ENCODE measurements at regions not wholly inside any gene's neighbourhood (a gene's known extent, or its start where the extent isn't known, plus 50 kb on each side); places are given as distances from the start of the nearest gene placed in this dataset.
A peak's percentile ranks its signal among the peaks of the same experiment; 100 is the strongest.

DNA sequence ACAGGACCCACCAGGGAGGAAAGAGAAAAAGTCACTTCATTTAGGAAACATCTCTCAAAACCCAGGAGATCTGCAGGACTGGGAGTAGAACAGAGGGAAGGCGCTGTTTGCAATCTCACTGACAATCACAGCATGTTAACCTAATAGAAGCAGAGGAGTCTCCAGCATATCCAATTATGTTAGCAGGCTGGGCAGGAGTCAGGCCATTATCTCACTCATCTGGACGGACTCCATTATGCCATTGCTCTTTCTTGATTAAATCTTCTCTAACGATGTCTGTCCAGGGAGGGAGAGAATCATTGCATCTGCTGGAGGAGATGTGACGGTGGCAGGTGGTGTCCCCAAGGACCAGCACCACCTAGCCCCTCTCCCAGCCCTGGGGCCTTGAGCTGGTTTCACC is 203.8 kb upstream of the SFSWAP start:
- no peaks in the 10 kb centered on the region for H3K27me3 ChIP-seq (replicated peaks)
- TF ChIP-seq, protein P1, sequence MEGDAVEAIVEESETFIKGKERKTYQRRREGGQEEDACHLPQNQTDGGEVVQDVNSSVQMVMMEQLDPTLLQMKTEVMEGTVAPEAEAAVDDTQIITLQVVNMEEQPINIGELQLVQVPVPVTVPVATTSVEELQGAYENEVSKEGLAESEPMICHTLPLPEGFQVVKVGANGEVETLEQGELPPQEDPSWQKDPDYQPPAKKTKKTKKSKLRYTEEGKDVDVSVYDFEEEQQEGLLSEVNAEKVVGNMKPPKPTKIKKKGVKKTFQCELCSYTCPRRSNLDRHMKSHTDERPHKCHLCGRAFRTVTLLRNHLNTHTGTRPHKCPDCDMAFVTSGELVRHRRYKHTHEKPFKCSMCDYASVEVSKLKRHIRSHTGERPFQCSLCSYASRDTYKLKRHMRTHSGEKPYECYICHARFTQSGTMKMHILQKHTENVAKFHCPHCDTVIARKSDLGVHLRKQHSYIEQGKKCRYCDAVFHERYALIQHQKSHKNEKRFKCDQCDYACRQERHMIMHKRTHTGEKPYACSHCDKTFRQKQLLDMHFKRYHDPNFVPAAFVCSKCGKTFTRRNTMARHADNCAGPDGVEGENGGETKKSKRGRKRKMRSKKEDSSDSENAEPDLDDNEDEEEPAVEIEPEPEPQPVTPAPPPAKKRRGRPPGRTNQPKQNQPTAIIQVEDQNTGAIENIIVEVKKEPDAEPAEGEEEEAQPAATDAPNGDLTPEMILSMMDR (IDR thresholded peaks at IDR 0.05; ENCODE audit: low read depth, low read length, missing control alignments): no peak
- no peak overlapping the region for H3K27ac ChIP-seq
- no peak for DNase-seq
- H3K36me3 ChIP-seq (replicated peaks): no peaks in the 10 kb centered on the region
- no peak overlapping the region for H3K4me3 ChIP-seq (ENCODE audit: low read depth, low read length)
- in situ Hi-C loops (cut with HindIII; ENCODE audit: low pct_ligation_motif_present, low sequenced_read_pairs): no loop called here

DNA sequence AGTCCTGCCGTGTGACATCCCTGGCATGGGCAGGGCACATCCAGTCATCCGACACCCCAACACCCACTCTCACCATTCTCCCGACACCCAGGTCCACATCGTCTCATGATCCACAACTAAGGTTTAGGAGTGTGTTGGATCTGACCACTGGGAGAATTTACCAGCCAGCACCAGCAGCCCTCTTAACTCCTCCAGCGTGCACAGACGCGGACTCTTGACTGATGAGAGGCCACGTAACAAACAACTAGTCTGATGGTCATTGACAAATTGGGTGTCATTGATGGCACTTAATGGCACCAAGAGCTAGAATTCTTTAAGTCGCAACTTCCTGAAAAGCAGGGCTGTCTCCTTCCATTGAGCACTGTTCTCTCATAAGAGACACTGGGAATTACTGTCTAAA is 203.0 kb upstream of the SFSWAP start:
- H3K27me3 ChIP-seq (replicated peaks): no peaks in the 10 kb centered on the region
- H3K27ac ChIP-seq: no peak overlapping the region
- H3K36me3 ChIP-seq (replicated peaks): no peaks in the 10 kb centered on the region
- no peak for DNase-seq
- in situ Hi-C loops (cut with HindIII; ENCODE audit: low pct_ligation_motif_present, low sequenced_read_pairs): no loop called here
- TF ChIP-seq, protein P1 (IDR thresholded peaks at IDR 0.05; ENCODE audit: low read depth, low read length, missing control alignments): no peak
- no peak overlapping the region for H3K4me3 ChIP-seq (ENCODE audit: low read depth, low read length)

DNA sequence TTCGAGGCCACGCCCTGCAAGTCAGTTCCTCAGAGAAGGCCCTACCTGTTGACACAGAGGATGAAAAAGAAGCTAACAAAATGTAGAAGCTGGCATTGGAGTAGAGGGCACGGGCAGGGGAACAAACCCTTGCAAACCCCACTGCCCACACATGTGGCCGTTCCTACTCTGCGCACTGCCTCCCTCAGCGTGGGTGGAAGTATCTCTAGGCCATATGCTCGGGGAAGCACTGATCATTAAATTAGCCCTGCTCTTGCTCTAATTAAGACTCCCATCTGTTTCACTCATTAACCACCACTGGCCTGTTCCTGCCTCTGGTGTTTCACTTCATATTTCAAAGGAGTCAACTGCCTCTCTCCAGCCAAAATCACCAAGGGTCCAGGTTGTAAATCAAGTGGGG is 201.2 kb upstream of the SFSWAP start:
- TF ChIP-seq, protein P1 (IDR thresholded peaks at IDR 0.05; ENCODE audit: low read depth, low read length, missing control alignments): no peak
- H3K27ac ChIP-seq: no peak overlapping the region
- no peaks in the 10 kb centered on the region for H3K27me3 ChIP-seq (replicated peaks)
- H3K4me3 ChIP-seq (ENCODE audit: low read depth, low read length): no peak overlapping the region
- DNase-seq: no peak
- H3K36me3 ChIP-seq (replicated peaks): no peaks in the 10 kb centered on the region
- in situ Hi-C loops (cut with HindIII; ENCODE audit: low pct_ligation_motif_present, low sequenced_read_pairs): no loop called here

DNA sequence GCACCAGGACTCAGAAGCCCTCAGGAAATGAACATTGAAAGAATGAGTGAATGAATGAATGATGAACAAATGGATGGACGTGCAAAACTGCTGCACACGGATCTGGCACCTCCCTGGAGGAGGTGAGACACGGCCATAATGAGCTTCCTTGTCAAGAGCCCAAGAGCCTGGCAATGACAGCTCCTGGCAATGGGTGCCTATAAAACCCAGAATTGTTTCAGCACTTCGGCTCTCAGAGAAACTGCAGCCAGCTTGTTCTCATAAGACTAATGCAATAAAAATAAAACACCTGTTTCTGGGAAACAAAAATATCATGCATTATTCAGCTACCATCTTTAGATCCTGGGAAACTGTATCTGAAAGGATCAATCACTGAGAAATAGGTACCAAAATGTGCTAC is 200.5 kb upstream of the SFSWAP start:
- Histone ChIP-seq H3K4me3 (ENCODE audit: low read depth, low read length) (no peak overlapping the region), H3K27ac (no peak overlapping the region), H3K36me3 (replicated peaks) (no peaks in the 10 kb centered on the region), H3K27me3 (replicated peaks) (no peaks in the 10 kb centered on the region)
- TF ChIP-seq, protein P1 (IDR thresholded peaks at IDR 0.05; ENCODE audit: low read depth, low read length, missing control alignments): no peak
- DNase-seq: no peak
- in situ Hi-C loops (cut with HindIII; ENCODE audit: low pct_ligation_motif_present, low sequenced_read_pairs): no loop called here

DNA sequence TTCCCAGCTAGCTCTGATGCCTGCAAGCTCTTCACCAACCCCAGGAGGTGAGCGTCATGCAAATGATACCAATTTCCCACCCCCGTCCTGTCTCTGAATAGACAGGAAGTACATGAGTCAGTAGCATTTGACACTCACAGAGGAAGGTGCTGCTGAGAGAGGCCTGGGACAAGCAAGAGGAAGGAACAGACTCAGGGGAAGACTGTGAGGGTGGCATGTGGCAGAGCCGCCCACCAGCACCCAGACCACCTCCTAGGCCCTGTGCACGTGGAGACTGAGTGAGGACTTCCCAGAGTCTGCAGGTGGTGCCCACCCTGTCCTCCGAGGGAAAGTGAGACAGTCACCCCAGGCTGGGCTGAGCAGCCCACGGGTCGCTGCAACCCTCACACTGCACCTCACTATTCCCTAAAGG is 199.5 kb upstream of the SFSWAP start:
- Histone ChIP-seq H3K4me3 (ENCODE audit: low read depth, low read length) (no peak overlapping the region), H3K27ac (no peak overlapping the region), H3K27me3 (replicated peaks) (no peaks in the 10 kb centered on the region), H3K36me3 (replicated peaks) (no peaks in the 10 kb centered on the region)
- TF ChIP-seq, protein P1 (IDR thresholded peaks at IDR 0.05; ENCODE audit: low read depth, low read length, missing control alignments): no peak
- in situ Hi-C loops (cut with HindIII; ENCODE audit: low pct_ligation_motif_present, low sequenced_read_pairs): no loop called here
- DNase-seq: peak; percentile 49

DNA sequence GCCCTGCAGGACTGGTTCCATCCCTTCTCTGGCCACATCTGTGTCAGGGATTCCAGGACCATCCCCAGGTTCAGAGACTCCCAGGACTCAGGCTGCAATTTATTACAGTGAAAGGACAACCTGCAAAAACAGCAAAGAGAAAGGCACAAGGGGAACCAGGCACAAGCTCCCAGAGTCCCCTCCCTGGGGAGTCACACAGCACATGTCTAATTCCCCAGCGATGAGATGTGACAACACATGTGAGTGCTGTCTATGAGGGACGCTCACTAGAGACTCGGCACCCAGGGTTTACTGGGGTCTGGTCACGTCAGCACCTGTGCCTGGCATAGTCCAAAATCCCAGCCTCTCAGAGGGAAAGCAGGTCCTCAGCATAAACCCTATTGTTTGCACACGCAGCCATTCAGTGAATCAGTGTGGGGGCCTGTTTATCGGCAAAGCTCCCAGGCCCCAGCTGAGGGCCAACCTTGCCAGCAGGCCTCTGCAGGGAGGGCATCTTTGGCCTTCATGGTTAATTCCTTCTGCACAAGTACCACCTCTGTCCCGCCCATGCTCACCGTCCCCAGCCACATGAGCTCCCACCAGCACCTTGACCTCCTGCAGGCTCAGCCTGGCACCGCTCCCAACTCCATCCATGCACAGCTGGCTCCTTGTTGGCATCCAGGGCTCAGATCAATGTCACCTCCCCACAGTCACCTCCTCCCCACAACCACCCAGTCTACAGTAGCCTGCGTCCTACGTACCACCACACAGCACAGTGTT is 198.9 kb upstream of the SFSWAP start:
- Histone ChIP-seq H3K27me3 (replicated peaks) (no peaks in the 10 kb centered on the region), H3K36me3 (replicated peaks) (no peaks in the 10 kb centered on the region), H3K4me3 (ENCODE audit: low read depth, low read length) (no peak overlapping the region), H3K27ac (no peak overlapping the region)
- DNase-seq: no peak
- in situ Hi-C loops (cut with HindIII; ENCODE audit: low pct_ligation_motif_present, low sequenced_read_pairs): no loop called here
- TF ChIP-seq, protein P1 (IDR thresholded peaks at IDR 0.05; ENCODE audit: low read depth, low read length, missing control alignments): no peak

All from brain microvascular endothelial cell (primary cell).